OCI-LY1 (cell line): ENCODE measurements at regions not wholly inside any gene's neighbourhood (a gene's known extent, or its start where the extent isn't known, plus 50 kb on each side); places are given as distances from the start of the nearest gene placed in this dataset.
"Not testable (repeated sequence)": the region's sequence is repeated elsewhere in the genome, so short reads cannot be mapped to it uniquely, and the experiment has no call there.

Source experiments
- EZH2 ChIP-seq: fragments of 200-600 bp; sonication (generic), shearing (Covaris generic); IDR thresholded peaks from 2 replicates; pipeline ENCODE4 v1.8.0; 2017; ENCODE audit warnings: borderline replicate concordance, mixed run types, mild to moderate bottlenecking, antibody characterized with exemption, low read length, moderate library complexity, mixed read lengths
- TF ChIP-seq, protein P1 (sequence below): fragments of 200-600 bp; sonication (generic), shearing (Covaris generic); IDR thresholded peaks from 2 replicates; pipeline ENCODE4 v1.5.1; 2017; ENCODE audit warnings: mild to moderate bottlenecking, antibody characterized with exemption, low read length, moderate library complexity, mixed read lengths

DNA sequence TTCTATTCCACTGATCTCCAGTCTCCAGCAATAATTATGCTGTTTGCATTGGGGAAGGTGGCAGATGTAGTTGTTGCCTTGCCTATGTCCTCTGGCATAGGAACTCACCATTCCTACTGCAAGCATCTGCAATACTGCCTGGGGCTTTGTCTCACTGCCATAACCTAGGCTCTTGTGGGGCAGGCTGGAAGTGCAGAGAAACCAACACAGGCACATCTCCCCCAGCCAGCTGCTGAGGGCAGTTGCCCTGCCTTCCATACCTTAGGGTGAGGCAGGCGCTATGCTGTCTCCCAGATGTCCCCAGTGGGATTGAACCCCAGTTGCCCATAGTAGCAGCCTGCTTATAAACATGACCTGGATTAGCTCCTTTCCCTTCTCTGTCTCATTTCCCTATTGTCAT lies 128.1 kb downstream of the NPIPA7 start:
- not testable (repeated sequence) for TF ChIP-seq EZH2
- TF ChIP-seq, protein P1, sequence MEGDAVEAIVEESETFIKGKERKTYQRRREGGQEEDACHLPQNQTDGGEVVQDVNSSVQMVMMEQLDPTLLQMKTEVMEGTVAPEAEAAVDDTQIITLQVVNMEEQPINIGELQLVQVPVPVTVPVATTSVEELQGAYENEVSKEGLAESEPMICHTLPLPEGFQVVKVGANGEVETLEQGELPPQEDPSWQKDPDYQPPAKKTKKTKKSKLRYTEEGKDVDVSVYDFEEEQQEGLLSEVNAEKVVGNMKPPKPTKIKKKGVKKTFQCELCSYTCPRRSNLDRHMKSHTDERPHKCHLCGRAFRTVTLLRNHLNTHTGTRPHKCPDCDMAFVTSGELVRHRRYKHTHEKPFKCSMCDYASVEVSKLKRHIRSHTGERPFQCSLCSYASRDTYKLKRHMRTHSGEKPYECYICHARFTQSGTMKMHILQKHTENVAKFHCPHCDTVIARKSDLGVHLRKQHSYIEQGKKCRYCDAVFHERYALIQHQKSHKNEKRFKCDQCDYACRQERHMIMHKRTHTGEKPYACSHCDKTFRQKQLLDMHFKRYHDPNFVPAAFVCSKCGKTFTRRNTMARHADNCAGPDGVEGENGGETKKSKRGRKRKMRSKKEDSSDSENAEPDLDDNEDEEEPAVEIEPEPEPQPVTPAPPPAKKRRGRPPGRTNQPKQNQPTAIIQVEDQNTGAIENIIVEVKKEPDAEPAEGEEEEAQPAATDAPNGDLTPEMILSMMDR, result not testable (repeated sequence)
